ENCODE measurements at regions not wholly inside any gene's neighbourhood (a gene's known extent, or its start where the extent isn't known, plus 50 kb on each side); places are given as distances from the start of the nearest gene placed in this dataset.
"Not testable (repeated sequence)": the region's sequence is repeated elsewhere in the genome, so short reads cannot be mapped to it uniquely, and the experiment has no call there.

- H3K36me3 ChIP-seq: no peaks in the 10 kb centered on the region
- H3K9me3 ChIP-seq: no peaks in the 10 kb centered on the region
- no peaks in the 10 kb centered on the region for H3K4me1 ChIP-seq
- no peak overlapping the region for H3K4me3 ChIP-seq
- no peak overlapping the region for H3K27ac ChIP-seq
- H3K27me3 ChIP-seq: no peaks in the 10 kb centered on the region
- DNase-seq: no peak
- TF ChIP-seq CTCF (IDR thresholded peaks at IDR 0.05) (no peak), POLR2A (IDR thresholded peaks at IDR 0.05) (no peak)
Observed at GRCh38 chr6:78222226-78222625, 569.4 kb downstream of the MEI4 start.

DNA sequence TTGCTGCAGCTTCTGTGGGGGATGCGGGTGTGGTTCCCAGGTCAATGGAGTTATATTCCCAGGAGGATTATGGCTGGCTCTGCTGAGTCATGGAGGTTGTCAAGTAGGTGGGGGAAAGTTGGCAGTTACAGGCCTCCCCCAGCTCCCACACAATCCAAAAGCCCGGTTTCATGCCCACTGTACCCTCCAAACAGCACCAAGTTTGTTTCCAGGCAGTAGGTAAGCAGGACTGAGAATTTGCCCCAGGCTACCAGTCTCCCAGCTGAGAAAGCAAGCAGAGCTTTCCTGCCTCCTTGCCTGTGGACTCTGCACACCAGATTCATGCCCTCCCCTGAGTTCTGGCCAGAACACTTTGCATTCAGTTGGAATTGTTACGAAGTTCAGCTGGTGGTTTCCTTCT, 578.2 kb downstream of the MEI4 start:
- Histone ChIP-seq H3K9me3 (no peaks in the 10 kb centered on the region), H3K4me3 (no peak overlapping the region), H3K36me3 (no peaks in the 10 kb centered on the region), H3K4me1 (no peaks in the 10 kb centered on the region), H3K27ac (no peak overlapping the region), H3K27me3 (no peaks in the 10 kb centered on the region)
- no peak for TF ChIP-seq POLR2A (IDR thresholded peaks at IDR 0.05)
- DNase-seq: no peak

DNA sequence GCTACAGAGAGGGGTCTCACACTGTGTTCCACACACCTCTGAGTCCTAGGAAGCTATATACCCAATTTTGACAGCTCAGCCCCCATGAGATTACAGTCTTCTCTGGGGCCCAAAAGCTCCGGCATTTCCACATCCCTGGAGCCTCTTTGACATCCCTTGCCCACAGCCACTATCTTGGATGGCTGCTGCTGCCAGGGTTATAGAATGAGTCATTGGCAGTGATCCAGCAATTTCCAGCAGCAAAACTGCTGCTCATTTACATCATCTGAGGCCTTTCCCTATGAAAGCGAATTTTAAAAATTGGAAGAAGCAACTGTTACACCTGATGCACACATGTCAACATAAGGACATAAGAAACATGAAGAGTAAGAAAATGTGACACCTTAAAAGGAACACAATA, 590.7 kb downstream of the MEI4 start:
- no peak overlapping the region for H3K4me3 ChIP-seq
- H3K27ac ChIP-seq: no peak overlapping the region
- H3K27me3 ChIP-seq: no peaks in the 10 kb centered on the region
- no peak for DNase-seq
- no peaks in the 10 kb centered on the region for H3K4me1 ChIP-seq
- peaks cover 0 to 4% (median 0%) of the 10 kb centered on the region in 4 donors for H3K9me3 ChIP-seq
- TF ChIP-seq POLR2A (IDR thresholded peaks at IDR 0.05) (no peak), CTCF (IDR thresholded peaks at IDR 0.05) (no peak)
- no peaks in the 10 kb centered on the region for H3K36me3 ChIP-seq

GRCh38 chr6:78251931-78252330, 599.1 kb downstream of the MEI4 start:
- Histone ChIP-seq H3K9me3 (no peaks in the 10 kb centered on the region), H3K27ac (no peak overlapping the region), H3K4me1 (no peaks in the 10 kb centered on the region), H3K27me3 (no peaks in the 10 kb centered on the region), H3K36me3 (no peaks in the 10 kb centered on the region), H3K4me3 (no peak overlapping the region)
- TF ChIP-seq CTCF (IDR thresholded peaks at IDR 0.05) (no peak), POLR2A (IDR thresholded peaks at IDR 0.05) (no peak)
- no peak for DNase-seq

GRCh38 chr6:78253618-78254017, 600.8 kb downstream of the MEI4 start:
- DNase-seq: no peak
- no peak overlapping the region for H3K27ac ChIP-seq

GRCh38 chr6:78259935-78260334, 607.1 kb downstream of the MEI4 start:
- Histone ChIP-seq H3K27ac (no peak overlapping the region), H3K36me3 (no peaks in the 10 kb centered on the region), H3K27me3 (no peaks in the 10 kb centered on the region), H3K4me1 (no peaks in the 10 kb centered on the region), H3K4me3 (no peak overlapping the region), H3K9me3 (no peaks in the 10 kb centered on the region)
- DNase-seq: no peak
- no peak for TF ChIP-seq CTCF (IDR thresholded peaks at IDR 0.05)
- no peak for TF ChIP-seq POLR2A (IDR thresholded peaks at IDR 0.05)

More at GRCh38 chr6:78253618-78254017, 600.8 kb downstream of the MEI4 start:
- TF ChIP-seq CTCF (IDR thresholded peaks at IDR 0.05) (no peak), POLR2A (IDR thresholded peaks at IDR 0.05) (no peak)
- Histone ChIP-seq H3K4me3 (no peak overlapping the region), H3K4me1 (no peaks in the 10 kb centered on the region), H3K36me3 (no peaks in the 10 kb centered on the region), H3K9me3 (no peaks in the 10 kb centered on the region), H3K27me3 (no peaks in the 10 kb centered on the region)

DNA sequence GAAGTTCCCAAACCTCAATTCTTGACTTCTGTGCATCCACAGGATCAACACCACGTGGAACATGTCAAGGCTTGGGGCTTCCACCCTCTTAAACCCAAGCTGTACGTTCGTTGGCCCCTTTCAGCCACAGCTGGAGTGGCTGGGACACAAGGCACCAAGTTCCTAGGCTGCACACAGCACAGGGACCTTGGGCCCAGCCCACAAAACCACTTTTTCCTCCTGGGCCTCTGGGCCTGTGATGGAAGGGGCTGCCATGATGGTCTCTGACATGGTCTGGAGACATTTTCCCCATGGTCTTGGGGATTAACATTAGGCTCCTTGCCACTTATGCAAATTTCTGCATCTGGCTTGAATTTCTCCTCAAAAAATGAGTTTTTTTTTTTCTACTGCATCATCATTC, 606.9 kb upstream of the IRAK1BP1 start:
- H3K9me3 ChIP-seq, H3K27ac ChIP-seq, H3K4me3 ChIP-seq, H3K4me1 ChIP-seq, DNase-seq, H3K27me3 ChIP-seq, H3K36me3 ChIP-seq: not testable (repeated sequence)

Measured in Peyer's patch (tissue), 4 donors.